ENCODE measurements at regions not wholly inside any gene's neighbourhood (a gene's known extent, or its start where the extent isn't known, plus 50 kb on each side); places are given as distances from the start of the nearest gene placed in this dataset.
"Not testable (repeated sequence)": the region's sequence is repeated elsewhere in the genome, so short reads cannot be mapped to it uniquely, and the experiment has no call there.

DNA sequence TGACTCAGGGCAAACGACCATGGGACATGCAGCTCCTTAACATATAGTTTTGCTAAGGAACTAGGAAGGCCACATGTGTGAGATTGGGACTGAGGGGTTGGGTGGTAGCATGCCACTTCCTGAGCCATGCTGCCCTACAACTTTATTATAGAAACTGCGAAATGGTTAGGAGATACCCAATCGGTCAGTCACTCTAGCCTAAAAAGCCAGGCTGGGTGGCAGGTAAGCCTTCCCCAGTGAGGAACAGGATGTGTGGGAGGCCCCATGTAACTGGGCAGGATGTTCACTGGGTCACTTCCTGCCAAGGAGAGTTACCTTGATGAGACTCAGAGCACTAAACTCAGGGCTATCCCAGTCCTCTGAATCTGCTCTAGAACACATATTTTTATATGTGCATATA lies 123.5 kb downstream of the MAP3K7 start:
- no peak for DNase-seq

DNA sequence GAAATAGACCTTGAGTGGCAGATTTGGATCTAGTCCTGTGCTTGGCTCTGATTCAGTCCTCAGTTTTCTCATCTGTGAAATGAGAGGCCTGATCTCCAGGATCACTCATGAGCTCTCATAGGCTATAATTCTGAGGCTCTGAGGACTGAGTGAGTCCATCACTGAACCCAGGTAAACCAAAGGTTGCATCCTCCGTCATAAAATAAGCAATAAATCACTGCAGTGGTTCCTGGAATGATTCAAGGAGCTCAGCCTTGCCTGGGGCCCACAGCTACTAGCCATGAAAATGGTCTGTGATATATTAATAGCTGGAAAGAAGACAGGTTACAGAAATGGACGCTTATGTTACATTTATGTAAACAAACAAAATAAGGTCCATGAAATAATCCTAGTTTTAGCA lies 124.8 kb downstream of the MAP3K7 start:
- no peak for DNase-seq

DNA sequence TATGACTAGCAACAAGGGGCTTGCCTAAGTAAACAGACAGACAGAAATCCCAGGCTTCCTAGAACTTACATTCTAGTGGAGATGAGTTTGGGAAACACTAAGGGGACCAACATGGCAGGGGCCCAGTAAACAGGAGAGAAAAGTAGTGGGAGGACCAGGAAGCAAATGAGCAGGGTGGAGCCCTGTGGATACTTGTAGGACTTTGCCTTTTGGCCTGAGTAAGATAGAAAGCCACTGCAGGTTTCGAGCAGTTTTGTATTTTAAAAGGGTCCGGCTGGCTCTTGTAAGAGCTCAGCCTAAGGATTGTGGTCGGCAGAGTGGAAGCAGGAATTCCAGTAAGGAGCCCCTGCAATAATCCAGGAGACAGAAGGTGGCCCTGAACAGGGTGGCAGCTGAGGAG lies 125.5 kb downstream of the MAP3K7 start:
- no peak for DNase-seq

DNA sequence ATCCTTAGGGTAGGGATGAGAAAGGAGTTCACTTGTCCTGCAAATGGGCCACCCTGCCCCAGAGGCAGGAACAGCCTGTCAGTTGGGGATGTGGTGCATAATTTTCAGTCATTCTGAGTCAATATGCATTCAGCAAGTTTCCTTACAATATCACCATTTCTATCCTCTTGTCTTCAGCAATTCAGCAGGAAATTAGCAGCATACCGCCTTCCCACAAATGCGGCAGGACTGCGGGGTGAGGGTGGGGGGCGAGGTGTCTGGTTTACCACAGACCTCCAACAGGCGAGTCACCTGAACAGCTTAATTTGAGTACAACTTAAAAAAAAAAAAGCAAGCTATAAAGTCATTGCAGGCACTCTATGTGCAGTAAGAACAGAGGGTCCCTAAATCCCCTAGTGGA lies 126.8 kb downstream of the MAP3K7 start:
- DNase-seq = no peak

DNA sequence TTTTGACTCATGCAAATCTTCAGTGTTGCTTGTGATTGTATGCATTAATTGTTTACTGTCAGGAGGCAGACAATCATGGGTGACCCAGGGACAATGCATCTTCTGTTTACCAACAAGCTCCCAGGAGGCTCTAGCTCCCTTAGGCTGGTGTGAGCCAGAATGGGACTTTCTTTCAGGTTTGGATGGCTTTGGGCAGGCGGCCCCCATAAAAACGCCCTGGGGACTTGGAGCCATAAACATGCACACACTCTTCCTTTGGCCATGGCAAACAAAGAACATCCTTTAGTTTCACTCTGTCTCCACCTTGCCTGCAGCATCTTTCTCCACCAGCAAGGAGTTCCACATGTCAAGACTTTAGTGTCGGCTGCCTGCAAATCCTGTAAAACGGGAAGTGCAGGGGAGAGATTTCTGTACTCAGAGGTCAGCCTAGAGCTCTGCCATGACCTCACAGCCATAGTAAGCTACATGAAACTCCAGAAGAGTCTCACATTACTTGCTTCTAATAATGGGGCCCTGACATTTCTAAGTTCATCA lies 127.6 kb downstream of the MAP3K7 start:
- DNase-seq = no peak

DNA sequence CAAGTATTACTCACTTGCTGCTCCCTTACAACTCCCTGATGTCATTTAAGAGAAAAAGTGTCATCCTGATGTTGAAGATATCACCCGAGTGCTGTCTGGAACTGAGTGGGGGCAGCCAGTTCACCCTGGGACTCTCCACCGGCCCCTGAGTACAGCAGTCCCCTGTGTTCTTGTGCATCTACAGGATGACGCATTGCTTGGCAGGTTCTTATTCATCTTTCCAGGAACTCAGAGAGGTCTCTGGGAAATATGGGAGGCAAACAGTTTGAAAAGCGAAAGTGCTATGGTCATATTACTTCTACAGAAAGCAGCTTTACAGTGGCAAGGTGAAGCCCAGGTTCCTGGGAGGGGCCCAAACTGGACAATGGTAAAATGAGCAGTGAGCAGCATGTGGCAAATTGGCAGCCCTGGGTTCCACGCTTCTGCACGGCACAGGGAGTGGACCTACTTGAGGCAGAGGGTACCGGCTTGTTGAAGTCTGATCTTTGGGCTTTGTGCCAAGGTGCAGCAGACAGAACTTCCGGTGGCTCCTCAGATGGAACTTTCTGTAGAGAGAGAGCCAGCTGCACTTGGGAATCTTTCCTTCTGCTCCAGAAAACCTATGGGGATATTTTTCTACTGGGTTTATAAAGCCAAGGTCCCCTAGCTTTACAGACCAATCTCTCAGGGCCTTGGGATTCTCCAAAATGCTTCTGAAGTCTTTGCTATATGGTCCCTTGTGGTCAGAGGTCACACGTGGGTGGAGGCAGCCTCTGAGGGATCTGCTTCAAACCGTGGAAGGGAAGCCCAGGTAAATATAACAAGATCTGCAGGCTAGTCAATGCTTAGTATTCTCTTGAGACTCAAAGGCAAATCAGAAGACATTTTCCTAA lies 128.3 kb downstream of the MAP3K7 start:
- DNase-seq = no peak

DNA sequence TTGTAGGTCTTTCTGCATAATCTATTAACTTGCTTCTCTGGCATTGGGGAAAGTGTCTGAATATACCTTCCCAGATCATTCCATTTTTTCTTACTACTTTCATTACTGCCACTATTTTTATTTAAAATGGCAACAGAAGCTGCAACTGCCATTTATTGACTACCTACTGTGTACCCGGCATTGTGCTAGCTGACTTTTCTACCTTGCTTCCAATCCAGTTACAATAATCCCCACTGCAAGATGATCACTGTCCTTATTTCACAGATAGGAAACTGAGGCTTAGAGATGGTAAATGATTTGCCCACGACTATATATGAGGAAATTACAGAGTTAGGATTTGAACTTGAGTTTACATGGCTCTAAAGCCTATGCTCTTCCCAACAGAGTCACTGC lies 129.0 kb downstream of the MAP3K7 start:
- DNase-seq = no peak

DNA sequence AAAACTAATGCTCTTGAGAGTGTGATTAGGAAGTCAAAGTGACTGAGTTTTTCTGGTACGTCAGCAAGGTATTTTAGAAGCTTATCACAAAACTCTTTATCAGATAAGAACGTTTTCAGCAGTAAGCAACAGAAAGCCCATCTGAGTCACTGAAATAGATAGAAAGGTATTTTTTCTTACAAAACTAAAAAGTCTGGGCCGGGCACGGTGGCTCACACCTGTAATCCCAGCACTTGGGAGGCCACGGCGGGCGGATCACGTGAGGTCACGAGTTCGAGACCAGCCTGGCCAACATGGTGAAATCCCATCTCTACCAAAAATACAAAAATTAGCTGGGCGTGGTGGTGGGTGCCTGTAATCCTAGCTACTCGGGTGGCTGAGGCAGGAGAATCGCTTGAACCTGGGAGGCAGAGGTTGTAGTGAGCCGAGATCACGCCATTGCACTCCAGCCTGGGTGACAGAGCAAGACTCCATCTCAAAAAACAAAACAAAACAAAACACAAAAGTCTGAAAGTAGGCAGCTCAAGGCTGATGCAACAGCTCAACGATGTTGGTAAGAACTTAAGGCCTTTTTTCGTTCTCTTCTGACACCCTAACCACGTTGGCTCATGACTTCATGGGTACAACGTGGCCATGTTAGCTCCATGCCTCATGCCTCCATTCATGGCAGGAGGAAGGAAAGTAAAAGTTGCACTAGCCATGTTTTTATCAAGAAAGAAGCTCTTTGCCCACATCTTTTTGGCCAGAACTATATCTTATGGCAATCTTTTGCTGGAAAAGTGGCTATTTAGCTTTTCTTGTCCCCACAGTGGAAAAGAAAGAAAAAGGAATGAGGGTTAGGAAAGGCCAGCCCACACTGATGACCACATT lies 129.6 kb downstream of the MAP3K7 start:
- not testable (repeated sequence) for DNase-seq

DNA sequence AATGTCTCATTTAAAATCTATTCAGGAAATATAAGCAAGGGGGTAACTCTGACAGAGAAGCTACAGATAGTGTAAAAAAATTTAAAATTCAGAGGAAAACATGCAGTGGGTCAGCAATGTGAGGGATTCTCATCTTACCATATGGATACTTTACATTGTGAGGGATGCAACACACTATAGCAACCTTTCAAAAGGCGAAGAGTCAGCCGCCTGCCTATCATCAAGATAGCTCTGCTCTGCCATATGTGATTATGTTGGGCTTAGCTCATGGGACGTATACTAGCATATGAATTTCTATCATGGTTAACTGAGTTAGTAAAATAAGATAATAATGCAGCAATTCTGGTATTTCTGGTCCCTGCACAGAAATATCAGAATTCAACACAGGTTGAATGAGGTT lies 130.9 kb downstream of the MAP3K7 start:
- DNase-seq = no peak

DNA sequence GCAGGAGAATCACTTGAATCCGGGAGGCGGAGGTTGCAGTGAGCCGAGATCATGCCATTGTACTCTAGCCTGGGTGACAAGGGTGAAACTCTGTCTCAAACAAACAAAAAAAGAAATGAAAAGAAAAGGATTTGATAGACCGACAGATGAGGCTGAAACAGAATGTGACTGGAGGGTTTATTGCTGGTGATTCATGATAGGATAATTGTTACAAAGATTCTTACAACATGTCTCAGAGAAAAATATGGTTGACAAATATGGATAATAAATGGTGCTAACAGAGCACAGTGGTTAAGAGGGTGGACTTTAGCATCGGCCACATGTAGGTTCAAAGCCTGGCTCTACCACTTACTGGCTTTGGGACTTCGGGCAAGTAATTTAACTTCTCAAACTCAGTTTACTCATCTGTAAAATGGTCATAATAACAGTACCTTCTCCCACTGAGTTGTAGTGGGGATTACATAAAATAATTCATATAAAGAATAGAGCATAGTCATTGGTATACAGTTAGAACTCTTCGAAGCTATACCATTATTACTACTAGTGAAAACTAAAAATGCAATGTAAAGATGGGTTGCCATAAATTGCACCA lies 131.9 kb downstream of the MAP3K7 start:
- DNase-seq = no peak

DNA sequence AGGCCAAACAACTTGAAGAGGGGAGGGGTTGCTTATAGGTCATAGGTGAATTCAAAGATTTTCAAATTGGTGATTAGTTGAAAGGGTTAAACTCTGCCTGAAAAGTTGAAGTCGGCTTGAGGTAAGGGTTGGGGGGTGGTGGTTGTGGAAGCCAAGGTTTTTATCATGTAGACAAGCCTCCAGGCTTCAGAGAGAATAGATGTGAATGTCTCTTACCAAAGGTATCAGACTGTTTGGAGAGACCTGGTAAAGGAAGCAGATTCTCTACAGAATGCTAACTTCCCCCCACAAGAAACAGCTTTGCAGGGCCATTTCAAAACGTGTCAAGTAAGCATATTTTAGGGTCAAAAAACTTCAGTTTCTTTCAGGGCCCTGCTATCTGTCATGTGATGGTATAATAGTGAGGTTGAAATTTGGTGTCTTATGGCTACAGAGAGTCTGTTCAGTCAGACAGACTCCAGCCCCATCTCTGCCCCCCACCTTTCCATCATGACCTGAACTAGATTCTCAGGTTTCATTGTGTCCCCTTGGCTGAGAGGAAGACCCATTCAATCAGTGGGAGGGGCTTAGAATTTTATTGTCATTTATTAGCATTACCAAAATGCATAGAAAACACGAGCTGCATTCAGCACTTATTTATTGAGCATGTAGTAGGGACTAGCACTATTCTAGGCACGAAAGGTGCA lies 136.5 kb downstream of the MAP3K7 start:
- no peak for DNase-seq

DNA sequence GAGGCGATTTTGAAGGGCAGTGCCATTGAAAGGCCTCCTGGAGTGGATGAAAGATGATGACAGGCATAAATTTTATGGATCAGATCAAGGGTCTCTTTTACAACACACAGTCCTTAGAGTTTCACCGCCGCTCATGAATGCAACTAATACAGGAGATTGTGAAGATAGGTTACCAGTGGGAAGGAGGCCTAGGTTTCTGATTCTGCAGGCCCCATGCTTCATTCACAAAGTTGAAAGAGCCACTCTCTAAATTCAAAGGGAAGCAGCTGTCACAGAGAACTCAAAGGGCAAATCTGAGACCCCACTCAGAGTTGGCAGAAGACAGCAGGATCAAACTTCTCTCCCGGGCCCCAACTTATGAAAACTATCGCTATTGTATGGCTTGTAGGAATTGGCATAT lies 137.6 kb downstream of the MAP3K7 start:
- no peak for DNase-seq

DNA sequence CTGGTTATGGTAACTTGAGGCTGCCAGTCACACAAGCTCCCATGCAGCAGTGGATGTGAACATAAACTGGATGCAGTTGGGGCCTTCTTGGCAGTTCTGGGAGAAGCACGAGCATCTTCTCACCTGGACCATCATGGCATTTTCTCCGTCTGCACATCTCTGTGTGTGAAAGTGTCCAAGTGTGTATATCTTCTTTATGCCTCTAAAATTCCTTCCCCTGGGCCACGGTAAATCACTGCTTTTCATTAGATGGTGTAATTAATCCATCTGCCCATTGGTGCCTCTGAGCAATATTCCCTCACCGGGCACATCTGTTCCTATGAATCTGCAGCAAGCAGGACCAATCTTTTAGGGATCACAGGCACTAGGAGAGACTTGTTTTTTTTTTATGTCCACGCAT lies 138.0 kb downstream of the MAP3K7 start:
- DNase-seq = no peak

DNA sequence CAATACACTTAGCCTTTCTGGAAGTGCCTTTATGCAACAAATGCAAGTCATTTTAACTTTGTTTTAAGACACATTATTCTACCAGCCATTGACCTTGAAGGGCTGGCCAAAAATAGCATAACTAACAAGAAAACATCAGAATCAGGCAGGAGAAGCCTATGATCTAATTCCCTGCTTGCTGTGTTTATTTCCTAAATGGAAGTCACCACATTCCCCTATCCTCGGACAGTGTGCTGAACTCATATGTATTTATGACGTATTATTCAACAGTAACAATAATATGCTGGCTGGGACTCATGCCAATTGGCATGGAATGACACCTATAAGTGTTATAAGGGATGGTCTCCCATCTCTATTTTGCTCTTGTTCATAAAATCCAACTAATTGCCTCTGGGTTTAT lies 140.7 kb downstream of the MAP3K7 start:
- no peak for DNase-seq

DNA sequence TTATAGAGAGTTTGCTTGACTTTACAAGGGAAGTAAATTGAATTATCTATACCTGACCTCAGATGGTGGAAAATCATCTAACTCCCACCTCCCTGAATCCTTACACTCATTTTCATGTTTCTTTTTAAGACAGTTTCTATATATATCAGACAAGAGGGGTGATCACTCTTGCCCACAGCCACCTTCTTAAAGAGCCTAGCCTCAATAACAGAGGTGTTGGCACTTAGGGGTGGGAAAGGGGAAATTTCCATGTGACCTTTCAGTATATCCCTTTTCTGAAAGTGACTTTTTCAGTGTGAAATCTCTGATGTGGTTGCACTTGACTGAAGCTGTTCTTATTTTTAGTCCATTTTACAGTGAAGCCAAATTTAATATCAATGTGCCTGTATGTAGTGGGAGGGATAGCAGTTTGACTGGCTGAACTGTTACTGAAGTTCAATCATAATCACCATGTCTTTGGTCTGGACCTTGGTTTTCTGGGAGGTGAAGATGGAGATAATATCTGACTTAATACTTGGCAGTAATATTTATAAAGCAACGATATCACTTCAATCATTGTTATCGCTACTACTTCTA lies 141.3 kb downstream of the MAP3K7 start:
- DNase-seq = no peak

DNA sequence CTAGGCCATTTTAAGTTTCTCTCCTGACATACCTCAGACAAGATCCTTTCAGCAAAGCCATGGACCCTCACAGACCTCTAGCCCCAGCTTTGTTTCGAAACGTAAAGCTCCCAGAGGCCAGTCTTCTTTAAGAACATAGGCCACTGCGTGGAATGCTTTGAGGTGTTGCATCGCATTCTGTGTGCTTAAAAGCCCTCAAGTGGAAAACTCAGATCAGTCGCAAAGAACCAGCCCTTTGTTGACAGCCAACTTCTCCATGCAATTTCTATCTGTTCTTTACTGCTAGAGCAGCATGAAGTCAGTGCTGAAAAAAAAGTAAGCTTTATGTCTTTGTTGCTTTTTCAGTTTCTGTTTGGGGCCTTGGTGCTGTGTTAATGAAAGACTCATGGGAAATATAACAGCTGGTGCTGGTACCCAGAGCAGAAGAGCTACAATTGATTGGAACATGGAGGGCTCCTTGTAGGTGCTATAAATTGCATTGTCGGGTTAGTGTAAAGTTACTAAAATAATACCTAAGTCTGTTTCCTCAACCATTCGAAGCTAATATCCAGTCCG lies 142.6 kb downstream of the MAP3K7 start:
- DNase-seq = no peak

DNA sequence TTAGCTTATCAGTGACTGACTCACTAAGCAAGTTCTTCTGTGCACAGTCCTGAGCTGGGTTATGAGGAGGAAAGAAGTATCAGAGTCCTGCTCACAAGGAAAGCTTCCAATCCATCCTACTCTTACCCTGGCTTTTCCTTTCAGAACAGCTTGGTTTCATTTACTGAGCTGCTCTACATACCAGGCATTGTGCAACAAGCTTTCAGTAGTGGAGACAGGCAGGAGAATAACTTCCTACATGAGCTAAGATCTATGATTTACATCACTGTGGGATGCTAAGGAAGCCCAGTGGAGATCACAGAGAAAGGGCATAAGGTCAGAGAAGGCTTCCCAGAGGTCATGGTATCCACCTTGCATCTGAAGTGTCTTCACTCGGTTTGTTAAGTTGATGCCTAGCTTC lies 144.5 kb downstream of the MAP3K7 start:
- no peak for DNase-seq

DNA sequence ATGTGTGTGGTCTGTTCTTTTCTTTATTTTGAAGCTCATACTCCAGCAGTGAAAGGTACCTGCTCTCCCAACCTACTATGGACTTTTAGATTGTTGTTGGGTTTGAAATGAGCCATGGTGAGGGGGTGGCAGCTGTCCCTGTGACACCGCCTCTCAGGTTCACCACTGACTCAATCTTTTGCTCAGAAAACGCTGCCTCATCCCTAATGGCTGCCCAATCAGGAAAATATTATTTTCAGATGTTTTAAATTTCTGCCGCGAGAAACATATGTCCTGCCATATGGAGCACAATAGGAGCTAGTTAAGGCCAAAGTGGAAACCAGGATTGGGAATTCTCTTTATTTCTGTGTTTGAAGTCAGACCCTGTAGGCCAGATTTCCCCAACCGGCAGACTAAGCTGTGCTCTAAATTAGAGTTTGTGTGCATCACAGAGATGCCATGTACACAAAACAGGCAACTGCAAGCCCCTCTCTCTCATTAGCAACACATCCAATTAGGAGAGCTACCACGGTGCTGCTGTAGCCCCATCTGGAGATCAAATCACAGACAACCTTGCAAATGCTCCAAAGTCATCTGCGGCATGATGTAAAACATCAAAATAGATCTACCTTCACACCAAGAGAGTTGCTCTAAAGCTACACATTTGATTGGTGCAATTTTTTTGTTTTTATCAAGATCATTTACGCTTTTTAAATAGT lies 144.1 kb upstream of the BACH2 start:
- DNase-seq = no peak

DNA sequence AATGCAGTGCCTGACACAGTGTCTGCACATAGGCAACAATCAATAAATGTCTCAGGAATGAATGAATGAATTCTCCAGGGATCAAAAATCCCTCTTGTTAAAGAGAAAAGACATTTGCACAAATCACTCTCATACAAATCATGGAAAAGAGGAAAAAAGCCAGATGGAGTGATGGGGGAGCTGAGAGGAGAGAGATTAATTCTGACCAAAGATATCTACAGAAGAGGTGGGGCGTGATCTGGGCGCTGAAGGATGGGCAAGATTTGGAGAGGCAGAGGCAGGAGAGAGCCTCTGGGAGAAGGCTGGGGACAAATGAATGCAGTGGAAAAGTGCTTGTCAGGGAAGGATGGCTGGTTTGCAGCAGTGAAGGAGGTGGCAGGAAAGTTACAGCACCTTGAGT lies 142.9 kb upstream of the BACH2 start:
- no peak for DNase-seq

DNA sequence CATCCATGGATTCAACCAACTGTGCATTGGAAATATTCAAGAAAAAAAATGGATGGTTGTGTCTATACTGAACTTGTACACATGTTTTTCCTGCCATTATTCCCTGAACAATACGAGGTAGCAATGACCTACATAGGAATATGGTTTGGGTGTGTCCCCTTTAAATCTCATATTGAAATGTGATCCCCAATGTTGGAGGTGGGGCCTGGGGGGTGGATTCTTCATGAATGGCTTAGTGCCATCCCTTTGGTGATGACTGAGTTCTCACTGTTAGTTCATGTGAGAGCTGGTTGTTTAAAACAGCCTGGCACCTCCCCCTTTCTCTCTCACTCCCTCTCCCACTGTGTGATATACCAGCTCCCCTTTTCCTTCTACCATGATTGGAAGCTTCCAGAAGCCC lies 139.8 kb upstream of the BACH2 start:
- DNase-seq = no peak

DNA sequence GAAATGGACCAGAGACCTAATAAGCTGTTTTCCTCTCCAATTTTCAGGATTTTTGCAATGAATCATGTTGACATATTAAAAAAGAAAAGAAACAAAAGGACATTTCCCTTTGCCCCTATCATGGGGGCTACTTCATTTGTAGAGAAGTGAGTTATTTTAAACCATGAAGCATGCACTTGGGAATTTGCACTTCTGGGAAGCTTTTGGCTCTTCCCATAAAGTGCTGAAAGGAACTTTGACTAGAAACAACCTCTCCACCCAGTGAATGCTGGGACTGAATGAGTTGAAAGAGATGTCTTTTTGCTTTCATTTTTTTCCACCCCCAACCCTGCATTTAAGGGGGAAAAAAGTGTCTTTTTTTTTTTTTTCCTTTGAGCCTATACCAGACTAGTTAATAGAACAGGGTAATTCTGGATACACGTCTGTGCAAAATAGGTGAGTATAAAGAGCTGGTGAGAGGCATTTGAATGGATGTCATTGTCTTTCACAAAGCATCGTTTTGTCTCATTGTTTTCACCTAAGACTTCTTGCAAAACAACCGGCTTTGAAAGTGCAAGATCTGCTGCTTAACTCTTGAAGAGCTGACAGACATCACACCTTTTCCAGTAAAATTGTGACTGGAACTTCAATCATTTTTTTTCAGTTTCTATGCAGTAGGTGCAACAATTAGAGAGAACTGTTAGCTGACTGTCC lies 138.7 kb upstream of the BACH2 start:
- no peak for DNase-seq
